ENCODE measurements at regions not wholly inside any gene's neighbourhood (a gene's known extent, or its start where the extent isn't known, plus 50 kb on each side); places are given as distances from the start of the nearest gene placed in this dataset.

GRCh38 chr12:127120851-127121250 is 1146.1 kb upstream of the TMEM132C start:
- no peak overlapping the region for H3K4me3 ChIP-seq (ENCODE audit: low read depth, low read length)
- no peak for TF ChIP-seq CTCF (IDR thresholded peaks at IDR 0.05; ENCODE audit: insufficient read depth, low read length)
- DNase-seq (ENCODE audit: low read depth): no peak

- no peak overlapping the region for H3K4me3 ChIP-seq (ENCODE audit: low read depth, low read length)
- DNase-seq (ENCODE audit: low read depth): no peak
- TF ChIP-seq CTCF (IDR thresholded peaks at IDR 0.05; ENCODE audit: insufficient read depth, low read length): no peak
These were observed 1145.4 kb upstream of the TMEM132C start for GRCh38 chr12:127121494-127122084.

DNA sequence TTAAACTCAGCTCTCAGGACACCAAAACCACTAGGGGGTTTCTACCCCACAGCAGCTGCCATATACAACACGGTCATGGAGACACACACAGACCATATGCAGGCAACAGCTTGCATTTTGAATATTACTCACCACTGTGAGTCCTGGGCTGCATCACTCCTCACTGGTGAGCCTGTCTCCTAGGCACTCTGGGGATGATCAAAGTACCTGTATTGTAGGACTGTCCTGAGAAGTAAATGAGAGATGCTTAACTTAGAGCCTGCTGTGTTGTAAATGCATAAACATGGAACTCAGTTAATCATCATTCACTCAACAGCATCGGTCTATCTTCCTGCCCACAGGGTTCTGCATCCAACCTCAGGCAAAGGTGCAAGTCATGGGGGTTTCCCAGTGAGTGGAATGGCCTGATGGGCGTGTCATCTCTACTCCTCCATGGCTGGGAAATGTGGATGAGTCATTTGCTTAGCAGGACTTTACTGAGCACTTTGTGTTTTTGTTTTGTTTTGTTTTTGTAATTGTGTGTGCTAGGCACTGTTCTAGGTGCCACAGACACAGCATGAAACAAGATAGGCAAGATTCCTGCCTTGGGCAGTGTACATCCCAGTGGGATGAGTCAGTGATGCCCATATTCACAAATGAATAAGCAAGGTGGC is 1141.2 kb upstream of the TMEM132C start:
- no peak for TF ChIP-seq CTCF (IDR thresholded peaks at IDR 0.05; ENCODE audit: insufficient read depth, low read length)
- peak; percentile 72 for DNase-seq (ENCODE audit: low read depth)
- no peak overlapping the region for H3K4me3 ChIP-seq (ENCODE audit: low read depth, low read length)

DNA sequence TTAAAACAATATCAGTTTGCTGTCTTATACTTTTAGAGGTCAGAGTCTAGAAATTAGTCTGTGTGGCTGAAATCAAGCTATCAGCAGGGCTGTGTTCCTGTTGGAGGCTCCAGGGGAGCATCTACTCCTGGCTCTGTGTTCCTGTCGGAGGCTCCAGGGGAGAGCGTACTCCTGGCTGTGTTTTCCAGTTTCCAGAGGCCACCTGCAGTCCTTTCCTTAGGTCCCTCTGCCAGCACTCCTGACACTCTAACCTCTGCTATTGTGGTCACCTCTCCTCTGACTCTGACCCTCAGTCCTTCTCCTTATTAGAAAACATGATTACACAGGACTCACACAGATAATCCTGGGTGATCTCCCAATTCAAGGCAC is 1140.7 kb upstream of the TMEM132C start:
- no peak overlapping the region for H3K4me3 ChIP-seq (ENCODE audit: low read depth, low read length)
- no peak for DNase-seq (ENCODE audit: low read depth)
- no peak for TF ChIP-seq CTCF (IDR thresholded peaks at IDR 0.05; ENCODE audit: insufficient read depth, low read length)

GRCh38 chr12:127127897-127128296 is 1139.1 kb upstream of the TMEM132C start:
- TF ChIP-seq CTCF (IDR thresholded peaks at IDR 0.05; ENCODE audit: insufficient read depth, low read length): no peak
- H3K4me3 ChIP-seq (ENCODE audit: low read depth, low read length): no peak overlapping the region
- no peak for DNase-seq (ENCODE audit: low read depth)

GRCh38 chr12:127130506-127131124 is 1136.4 kb upstream of the TMEM132C start:
- H3K4me3 ChIP-seq (ENCODE audit: low read depth, low read length): no peak overlapping the region
- DNase-seq (ENCODE audit: low read depth): no peak
- no peak for TF ChIP-seq CTCF (IDR thresholded peaks at IDR 0.05; ENCODE audit: insufficient read depth, low read length)

Measured in fibroblast of the aortic adventitia (primary cell).